ENCODE measurements at regions not wholly inside any gene's neighbourhood (a gene's known extent, or its start where the extent isn't known, plus 50 kb on each side); places are given as distances from the start of the nearest gene placed in this dataset.

DNA sequence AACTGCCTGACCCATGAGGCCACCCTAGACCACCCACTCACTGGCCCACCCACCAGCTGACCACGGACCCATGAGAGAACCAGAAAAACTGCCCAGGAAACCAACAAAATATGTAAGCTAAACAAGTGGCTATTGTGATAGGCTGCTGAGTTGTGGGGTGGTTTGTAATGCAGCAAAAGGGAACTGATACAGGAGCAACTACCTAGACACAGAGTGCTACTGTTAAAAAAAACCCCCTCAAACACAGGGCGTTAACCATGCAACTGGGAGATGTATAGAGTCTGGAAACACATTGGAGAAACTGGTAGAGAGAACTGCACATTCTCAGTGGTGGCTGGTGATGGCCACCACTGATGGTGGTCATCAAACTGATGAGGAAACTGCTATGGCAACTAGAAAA is 206.3 kb upstream of the GYPC start:
- no peak for DNase-seq (ENCODE audit: low read depth in 2 of 2, low spot score in 1 of 2)

DNA sequence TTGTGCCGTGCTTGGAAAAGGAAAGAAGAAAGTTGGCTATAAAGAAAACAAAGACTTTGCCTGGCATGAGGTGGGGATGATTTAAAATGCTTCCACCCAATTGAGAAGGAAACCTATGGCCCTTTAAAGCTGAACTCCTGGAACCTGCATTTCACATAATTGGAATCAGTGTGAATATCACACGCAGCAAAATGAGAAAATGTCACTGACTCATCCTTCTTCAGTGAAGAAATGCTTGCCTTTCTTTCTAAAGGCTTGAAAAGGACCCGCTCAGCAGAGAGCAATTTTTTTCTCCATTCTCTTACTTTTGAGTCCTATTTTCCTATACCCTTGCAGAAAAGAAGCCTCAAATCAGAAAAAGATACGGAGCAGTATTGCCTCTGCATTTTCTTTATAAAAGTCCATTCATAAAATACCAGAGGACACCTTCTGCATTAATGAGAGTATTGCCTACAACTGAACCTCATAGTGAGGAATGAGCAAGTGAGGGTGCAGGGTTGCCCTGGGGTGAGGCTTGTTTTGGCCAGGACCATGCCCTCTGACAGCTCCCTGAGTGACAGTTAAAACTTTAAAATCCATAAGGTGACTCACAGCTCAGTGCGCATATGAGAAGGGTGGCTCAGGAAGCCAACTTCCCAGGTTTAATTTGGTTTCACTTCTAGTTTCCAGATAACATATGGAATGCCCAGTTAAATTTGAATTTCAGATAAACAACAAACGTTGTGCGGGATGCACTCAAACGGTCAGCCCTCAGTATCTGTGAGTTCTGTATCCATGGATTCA is 191.9 kb upstream of the GYPC start:
- DNase-seq (ENCODE audit: low read depth in 2 of 2, low spot score in 1 of 2), result no peak

DNA sequence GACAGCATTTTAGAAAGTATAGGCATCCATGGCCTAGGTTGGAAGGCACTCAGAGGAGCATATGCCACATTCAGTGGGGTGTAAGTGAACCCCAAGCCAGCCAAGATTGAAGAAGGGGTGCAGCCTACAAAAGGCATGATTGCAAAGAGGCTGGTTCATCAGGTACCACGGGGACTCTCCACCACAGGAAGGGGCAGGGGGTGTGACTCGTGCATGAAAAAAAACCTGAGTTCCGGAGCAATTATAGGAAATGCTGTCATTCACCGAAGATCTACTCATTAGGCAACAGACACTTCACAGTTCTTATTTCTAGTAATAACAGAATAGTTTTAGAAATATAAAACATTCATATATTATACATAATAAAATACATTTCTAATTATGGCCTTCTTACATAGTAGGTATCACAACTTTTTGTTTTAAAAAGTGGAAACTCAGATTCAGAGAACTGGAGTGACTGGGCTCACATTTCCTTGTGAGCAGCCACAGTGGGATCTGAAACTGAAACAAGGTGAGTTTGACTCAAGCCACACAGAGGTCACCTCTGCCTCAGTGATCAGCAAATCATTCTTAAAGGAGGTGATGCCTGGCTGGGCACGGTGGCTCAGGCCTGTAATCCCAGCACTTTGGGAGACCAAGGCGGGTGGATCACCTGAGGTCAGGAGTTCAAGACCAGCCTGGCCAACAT is 188.4 kb upstream of the GYPC start:
- no peak for DNase-seq (ENCODE audit: low read depth in 2 of 2, low spot score in 1 of 2)

DNA sequence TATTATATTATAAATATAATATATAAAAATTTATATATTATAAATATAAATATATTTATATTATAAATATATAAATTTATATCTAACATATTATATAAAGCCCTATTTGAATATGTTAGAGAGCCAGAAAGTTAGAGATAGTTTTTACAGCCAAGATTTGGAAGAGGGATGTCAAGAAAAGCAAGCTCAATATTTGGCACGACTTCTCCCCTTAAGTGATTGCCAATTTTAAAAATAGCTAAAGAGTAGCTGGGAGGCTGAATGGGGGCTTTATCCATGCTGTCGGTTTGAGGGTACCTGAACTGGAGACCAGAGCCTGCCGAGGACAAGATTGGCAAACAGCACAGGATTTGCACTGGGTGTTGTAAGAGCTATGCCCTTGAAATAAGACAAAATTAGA is 180.9 kb upstream of the GYPC start:
- no peak for DNase-seq (ENCODE audit: low read depth in 2 of 2, low spot score in 1 of 2)

DNA sequence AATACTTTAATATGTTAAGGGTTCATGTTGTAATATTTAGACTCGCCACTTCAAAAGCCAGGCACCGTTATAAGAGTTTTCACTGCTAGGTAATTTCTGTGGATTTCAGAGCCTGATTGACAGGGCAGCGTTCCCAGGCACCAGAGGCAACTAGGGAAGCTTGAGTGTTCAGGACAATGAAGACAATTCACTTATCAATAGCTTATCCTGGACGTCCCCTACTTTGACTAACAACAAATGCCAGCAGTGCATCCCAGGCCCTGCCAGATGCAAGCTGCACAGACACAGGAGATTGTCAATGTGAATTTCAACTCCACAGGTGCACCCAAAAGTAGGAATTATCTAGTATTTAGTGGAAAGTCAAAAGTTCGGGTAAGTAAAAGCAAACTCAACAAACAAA is 179.3 kb upstream of the GYPC start:
- DNase-seq (ENCODE audit: low read depth in 2 of 2, low spot score in 1 of 2), result no peak

DNA sequence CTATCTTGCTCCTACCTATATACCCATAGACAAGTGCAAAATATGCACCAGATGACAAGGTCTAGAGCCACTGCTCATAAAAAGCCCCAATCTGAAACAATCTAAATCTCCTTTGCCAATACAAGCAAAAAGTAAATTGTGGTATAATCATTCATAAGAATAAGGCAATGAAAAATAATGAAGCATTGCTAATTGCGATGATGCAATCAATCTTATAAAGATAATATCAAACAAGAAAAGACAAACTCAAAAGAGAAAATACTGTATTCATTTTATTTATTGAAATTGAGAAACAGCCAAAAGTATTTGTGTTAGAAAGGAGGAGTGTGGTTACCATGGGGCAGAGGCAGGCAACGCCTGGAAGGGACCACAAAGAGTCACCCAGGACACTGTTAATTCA is 175.9 kb upstream of the GYPC start:
- no peak for DNase-seq (ENCODE audit: low read depth in 2 of 2, low spot score in 1 of 2)

DNA sequence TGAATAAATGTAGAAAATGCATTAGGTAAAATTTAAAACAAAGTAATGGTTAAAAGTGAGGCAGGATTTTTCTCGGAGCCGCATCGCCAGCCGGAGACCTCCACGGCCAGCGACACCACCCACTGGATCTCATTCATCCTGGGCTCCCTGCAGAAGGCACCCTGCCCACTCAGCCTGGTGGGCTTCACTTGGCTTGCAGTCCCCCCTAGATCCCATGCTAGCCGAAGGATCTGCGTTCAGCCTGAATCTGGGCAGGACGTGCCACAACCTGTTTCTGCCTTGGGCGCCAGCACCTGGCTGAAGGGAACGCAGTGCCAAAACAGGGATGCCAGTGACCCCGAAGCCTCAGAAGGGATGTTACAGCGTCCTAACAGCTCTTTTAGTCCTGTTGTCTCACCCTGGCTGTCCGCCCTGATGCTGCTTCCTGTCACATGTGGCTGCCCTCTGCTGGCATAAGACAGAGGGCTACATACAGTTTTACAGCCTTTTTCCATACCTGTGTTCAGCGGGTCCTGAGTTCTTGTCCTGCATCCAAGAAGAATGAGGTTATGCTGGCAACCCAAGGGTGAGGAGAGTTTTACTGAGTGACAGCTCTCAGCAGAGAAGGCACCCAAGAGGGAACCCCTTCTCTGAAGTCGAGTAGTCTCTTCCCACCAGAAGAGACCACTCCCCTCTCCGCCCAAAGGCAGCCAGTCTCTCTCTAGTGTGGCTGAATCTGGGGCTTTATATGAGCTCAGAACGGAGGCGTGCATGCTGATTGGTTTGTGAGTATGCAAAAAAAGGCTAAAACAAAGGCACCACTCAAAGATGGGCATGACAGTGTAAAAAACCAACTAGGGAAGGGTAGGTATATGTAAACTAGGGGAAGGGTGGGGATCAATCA is 173.1 kb upstream of the GYPC start:
- no peak for DNase-seq (ENCODE audit: low read depth in 2 of 2, low spot score in 1 of 2)

DNA sequence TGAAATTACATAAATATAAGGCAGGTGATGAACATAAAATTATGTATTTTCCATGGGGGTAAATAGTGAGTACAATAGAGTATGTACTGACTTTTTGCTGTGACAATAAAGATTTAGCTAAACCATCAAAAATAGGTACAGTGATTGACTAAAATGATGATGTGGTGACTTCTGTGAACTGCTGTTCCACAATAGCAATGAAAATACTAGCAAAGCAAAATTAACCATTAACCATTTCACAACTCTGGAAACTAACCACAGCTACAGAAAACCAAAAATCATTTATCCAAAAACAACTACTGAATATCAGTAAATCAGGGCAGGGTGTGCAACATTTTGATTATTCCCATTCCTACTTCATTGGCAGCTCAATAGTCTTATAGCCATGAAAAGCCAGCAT is 161.4 kb upstream of the GYPC start:
- DNase-seq (ENCODE audit: low read depth in 2 of 2, low spot score in 1 of 2), result no peak

DNA sequence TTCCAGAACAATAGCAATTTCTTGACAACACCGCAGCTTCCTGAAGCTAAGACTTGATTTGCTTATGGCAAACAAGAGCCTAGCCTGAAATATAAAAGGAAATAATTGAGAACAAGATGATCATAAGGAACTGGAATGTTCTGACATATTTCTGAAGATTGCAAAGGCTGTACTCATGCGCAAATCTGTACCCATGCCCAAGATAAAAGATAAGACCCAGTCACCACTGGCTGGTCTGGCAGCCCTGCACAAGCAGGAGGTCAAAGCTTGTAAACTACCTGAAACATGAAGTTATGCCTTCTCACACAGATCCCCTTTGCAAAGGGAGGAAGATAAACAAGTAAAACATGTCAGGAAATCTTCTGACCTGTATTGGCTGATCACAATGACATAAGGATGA is 160.8 kb upstream of the GYPC start:
- no peak for DNase-seq (ENCODE audit: low read depth in 2 of 2, low spot score in 1 of 2)

DNA sequence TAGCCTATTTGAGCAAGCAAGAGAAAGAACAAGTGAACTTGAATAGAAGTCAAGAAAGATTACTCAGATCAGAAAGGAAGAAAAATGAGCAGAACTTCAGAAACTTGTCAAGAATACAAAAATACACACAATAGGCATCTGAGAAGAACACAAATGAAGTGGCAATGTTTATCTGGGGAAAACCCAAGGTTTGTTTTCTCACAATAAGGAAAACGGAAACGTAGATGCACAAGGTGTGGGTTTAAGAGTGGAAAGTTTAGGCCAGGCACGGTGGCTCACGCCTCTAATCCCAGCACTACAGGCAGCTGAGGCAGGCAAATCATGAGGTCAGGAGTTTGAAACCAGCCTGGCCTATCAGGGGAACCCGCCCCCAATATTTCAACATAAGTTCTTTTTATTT is 159.5 kb upstream of the GYPC start:
- DNase-seq (ENCODE audit: low read depth in 2 of 2, low spot score in 1 of 2), result no peak

DNA sequence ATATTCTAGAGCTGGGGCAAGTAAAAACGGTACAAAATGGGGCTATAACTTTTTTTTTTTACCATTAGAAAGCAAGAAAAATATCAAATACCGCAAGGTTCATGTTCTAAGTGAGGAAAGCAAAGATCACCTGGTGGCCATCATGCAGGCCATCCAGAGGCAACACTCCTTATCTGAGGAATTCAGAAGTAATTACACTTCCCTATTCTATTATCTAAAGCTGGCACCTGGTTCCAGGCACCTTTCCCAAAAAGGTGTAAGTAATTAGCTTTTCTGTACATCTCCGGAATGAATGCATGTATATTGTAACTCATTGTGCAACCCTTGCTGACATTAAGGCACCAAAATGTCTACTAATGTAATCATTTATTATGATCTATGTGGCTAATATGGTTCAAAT is 152.5 kb upstream of the GYPC start:
- DNase-seq (ENCODE audit: low read depth in 2 of 2, low spot score in 1 of 2), result no peak

DNA sequence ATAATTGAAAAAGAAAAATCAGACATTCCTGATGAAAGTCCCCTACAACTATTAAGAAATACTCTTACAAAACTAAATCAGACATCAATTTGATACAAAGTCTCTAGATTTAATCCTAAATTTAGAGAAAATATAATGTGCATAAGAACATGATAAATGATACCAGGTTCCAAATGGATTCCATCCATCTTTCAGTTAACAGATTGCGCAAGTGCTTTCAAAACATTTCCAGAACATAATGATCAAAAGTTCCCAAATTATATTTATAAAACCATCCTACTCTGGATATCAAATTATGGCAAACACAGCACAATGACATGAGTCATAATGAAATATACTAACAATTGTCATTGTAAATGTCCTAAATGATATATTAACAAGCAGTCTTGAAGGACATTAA is 151.0 kb upstream of the GYPC start:
- no peak for DNase-seq (ENCODE audit: low read depth in 2 of 2, low spot score in 1 of 2)

DNA sequence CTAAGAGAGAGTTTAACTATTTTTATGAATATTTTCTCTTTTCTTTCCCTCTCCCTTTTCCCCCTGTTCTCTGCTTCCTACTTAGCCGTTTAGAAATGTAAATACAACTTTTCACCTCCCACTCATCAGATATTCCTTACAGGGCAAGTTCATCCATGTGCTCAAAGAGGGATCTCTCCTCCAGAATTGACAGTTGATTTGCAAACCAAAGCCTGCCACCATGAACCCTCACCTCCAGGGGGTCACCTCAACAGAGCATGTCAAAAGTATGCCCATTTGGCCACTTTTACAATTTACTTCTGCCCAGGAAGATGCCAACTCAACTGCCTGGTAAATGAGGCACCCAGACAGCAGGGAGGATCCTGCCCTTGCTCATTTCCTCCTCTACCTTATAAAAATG is 149.2 kb upstream of the GYPC start:
- DNase-seq (ENCODE audit: low read depth in 2 of 2, low spot score in 1 of 2), result no peak

DNA sequence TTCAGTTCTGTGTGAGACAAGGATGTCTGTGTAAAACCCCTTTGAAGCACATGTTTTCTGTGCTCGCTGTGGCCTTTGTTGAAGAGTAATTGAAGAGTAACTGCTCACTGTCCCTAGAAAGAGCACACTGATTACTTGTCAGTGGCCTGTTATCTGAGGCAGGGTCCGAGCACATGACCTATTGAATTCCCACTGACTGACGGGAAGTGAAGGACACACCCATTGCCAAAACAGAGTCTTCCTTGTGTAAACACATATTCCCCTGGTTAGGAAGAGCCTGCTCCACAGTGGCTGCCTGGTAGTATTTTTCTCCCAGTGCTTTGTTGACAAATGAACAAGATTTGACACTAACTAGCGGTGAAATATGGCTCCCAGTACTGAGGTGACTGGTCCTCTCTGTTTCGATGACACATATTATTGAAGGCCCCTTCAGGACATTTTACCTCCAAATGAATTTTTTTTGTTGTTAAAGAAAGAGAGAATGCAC is 148.5 kb upstream of the GYPC start:
- no peak for DNase-seq (ENCODE audit: low read depth in 2 of 2, low spot score in 1 of 2)

DNA sequence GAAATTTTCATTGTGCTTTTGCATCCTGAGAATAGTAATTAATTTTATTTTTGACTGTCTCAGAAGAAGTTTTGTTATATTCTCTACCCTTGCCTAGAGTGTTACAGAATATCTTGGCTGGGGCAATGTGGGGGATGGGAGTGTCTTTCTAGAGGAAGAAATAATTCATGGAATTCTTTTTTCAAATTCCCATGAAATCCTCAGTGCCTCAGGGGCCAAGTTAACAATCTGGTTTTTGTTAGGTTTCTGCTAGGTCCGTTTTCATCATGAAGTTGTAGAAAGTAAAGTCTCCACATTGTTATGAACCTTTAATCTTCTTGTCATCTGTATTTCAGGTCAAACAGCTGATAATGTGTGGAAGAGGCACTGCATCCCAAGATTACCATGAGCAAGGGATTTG is 145.6 kb upstream of the GYPC start:
- DNase-seq (ENCODE audit: low read depth in 2 of 2, low spot score in 1 of 2), result no peak

DNA sequence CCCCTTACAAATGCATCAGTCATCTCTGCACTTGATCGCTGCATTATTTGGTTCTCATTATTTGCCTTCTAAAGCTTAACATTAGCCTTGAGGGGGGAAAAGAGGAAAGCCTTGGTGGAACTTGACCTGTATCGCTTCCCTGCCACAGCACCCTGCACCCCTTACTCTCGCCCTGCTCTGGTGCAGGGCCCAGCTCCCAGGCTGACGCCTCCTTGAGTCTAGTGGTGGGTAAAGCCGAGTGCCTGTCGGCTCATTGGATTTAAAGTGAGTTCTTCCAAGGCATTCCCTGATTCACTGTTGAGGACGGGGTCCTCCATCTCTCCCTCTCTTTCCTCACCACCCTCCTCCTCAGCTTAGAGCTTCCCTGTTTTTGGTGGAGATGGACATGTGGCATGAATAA is 145.0 kb upstream of the GYPC start:
- DNase-seq (ENCODE audit: low read depth in 2 of 2, low spot score in 1 of 2), result no peak

DNA sequence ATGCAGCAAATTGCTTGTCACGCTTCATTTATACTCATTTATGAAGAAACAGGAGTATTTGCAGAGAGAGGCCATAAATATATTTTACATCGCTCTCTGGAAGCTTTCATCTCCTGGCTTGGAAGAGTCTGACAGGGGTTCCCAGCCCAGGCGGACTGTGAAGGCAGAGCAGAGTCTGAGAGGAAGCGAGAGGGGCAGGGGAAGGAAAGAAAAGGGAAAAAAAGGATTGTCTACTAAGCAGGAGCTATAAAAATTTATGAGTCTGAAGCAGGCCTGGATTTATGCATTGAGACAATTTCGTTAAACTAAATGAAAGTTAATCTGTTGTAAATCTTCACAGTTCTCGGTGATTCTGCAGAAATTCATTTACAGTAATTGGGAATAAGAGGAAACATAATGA is 143.9 kb upstream of the GYPC start:
- no peak for DNase-seq (ENCODE audit: low read depth in 2 of 2, low spot score in 1 of 2)

DNA sequence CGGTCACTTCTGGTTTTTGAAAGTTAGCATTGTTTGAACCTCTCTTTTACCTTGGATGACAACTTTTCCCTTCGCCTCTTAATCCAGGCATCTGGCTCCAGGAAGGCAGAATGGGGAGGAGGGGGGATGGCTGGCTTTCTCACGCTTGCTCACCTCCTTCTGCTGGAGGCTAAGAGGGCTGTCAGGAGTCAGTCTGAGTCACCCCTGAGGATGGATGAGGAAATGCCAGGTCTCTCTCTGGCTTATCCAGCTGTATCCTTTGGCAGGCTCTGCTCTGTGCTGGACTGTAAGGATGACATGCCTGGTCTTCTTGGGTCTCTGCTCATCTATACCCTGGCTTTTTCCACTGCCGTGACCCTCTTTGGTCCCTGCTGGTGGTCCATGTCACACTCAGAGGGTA is 142.9 kb upstream of the GYPC start:
- DNase-seq (ENCODE audit: low read depth in 2 of 2, low spot score in 1 of 2), result no peak

DNA sequence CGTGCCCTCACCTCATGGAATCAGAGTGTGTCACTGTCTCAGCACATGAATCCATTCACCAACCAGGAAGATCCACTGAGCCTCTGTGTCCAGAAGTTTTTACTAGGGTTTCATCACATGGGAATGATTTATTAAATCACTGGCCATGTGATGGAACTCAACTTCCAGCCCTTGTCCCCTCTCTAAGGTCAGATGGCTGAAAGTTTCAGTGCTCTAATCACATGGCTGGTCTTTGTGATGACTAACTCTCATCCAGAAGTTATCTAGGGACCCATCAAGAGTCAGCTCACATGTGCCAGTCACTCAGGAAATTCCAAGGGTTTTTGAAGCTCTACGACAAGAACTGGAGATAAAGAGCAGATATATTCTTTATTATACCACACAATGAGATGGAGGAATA is 140.5 kb upstream of the GYPC start:
- no peak for DNase-seq (ENCODE audit: low read depth in 2 of 2, low spot score in 1 of 2)

DNA sequence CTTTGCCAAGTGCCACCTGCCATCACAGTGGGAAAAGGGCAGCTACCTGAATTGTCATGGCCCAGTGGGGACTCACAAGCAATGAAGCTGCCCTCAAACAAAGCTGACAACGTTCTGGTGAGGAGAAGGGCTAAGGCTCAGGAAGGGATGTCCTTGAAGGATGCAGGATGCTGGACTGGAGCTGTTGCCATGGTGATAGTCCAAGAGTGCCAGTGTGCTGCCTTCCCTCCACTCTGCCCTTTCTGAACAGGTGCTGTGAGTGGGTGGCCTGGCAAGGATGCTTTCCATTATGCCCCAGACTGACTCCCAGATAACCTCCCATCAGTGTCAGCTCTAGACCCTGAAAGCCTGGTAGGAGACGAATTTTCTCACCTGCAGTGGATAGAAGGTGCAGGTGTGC is 137.8 kb upstream of the GYPC start:
- no peak for DNase-seq (ENCODE audit: low read depth in 2 of 2, low spot score in 1 of 2)

DNA sequence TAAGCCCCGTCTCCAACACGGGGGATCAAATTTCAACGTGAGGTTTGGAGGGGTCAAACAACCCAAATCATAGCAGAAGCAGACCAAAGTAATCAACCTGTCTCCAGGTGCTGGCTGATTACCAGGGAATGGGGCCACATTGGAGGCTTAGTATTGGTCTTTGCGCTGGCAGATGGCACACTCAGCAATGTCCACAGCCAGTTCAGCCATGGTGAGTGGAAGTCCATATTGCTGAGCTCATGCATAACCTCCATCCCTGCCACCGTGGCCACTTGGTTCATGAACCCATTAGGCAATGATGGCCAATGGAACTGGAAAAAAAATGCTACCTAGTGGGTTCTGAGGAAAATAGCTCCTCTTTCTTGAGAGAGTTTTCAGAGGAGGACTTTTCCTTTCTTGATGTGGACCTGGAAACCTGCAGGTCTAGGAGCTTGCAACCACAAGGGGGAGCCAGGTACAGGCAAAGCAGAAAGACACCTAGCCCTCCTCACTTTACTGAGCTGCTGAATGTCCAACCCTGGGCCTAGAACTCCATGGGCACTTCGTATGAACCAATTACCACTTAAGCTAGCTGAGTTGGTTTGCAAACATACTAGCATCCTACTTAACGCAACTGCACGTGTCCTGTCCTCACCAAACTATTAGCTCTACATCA is 128.0 kb upstream of the GYPC start:
- peak; percentile 28 to 43 for DNase-seq (ENCODE audit: low read depth in 2 of 2, low spot score in 1 of 2)
